IMR-90 (cell line): ENCODE measurements at regions not wholly inside any gene's neighbourhood (a gene's known extent, or its start where the extent isn't known, plus 50 kb on each side); places are given as distances from the start of the nearest gene placed in this dataset.

Experiments used
- CHD1 ChIP-seq: IDR thresholded peaks from 2 replicates; pipeline ENCODE4 v1.6.1; 2012; ENCODE audit warnings: low read depth, low read length, improper control_type of control experiment
- TF ChIP-seq, protein P1 (sequence below): conservative IDR thresholded peaks from 2 replicates; pipeline ENCODE4 v1.5.1; 2012; ENCODE audit warnings: mild to moderate bottlenecking, low read depth, low read length, improper control_type of control experiment

DNA sequence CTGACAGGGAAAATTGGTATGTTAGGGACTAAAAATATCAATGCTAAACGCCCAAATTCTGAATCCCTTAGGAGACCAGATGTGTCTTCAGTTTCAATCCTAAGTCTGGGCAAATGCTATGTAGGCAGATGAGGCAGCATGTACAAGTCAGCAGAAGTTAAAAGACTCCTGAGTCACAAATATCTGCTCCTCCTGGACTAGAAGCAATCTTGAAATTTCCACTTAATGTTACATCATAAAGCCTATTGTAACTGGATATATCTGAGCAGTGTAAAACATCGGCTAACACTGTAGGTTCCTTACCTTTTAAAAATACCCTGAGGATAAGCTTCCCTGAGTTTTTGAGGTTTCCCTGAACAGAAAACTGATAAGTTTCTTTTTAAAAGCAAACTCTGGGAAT, 1087.6 kb upstream of the PIK3C3 start:
- TF ChIP-seq, protein P1, sequence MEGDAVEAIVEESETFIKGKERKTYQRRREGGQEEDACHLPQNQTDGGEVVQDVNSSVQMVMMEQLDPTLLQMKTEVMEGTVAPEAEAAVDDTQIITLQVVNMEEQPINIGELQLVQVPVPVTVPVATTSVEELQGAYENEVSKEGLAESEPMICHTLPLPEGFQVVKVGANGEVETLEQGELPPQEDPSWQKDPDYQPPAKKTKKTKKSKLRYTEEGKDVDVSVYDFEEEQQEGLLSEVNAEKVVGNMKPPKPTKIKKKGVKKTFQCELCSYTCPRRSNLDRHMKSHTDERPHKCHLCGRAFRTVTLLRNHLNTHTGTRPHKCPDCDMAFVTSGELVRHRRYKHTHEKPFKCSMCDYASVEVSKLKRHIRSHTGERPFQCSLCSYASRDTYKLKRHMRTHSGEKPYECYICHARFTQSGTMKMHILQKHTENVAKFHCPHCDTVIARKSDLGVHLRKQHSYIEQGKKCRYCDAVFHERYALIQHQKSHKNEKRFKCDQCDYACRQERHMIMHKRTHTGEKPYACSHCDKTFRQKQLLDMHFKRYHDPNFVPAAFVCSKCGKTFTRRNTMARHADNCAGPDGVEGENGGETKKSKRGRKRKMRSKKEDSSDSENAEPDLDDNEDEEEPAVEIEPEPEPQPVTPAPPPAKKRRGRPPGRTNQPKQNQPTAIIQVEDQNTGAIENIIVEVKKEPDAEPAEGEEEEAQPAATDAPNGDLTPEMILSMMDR = no peak
- no peak for TF ChIP-seq CHD1
